K562 (cell line): ENCODE measurements at regions not wholly inside any gene's neighbourhood (a gene's known extent, or its start where the extent isn't known, plus 50 kb on each side); places are given as distances from the start of the nearest gene placed in this dataset.

ENCODE experiments used
- ATAC-seq: fragments of 200-7000 bp; cut with Tn5 transposase; 3 replicates; pipeline ENCODE4 v1.9.1; 2020; ENCODE audit warnings: moderate library complexity
- BruUV-seq: library from RNA; stranded (reverse); fragments of 400-500 nt; replicated peaks from 2 replicates; lab custom pipeline; 2021; lab: Mats Ljungman, UMichigan
- CTCF ChIA-PET: fragments of 300-600 bp; formaldehyde crosslinking; extraction: SDS; loops from one replicate; lab custom pipeline; 2021; ENCODE audit warnings: low intra/inter-chr PET ratio; lab: Yijun Ruan, JAX
- POLR2A ChIA-PET: fragments of 300-600, 350-650 bp; sonication (Branson Sonifier 250); formaldehyde crosslinking; extraction: SDS; loops from one replicate; lab custom pipeline; 2021; ENCODE audit warnings: antibody characterized with exemption, inconsistent platforms; lab: Yijun Ruan, JAX
- DNase-seq, 4 experiments: peaks; one replicate each; pipeline versions ENCODE4 v3.0.0 to v3.0.0-alpha.2; 2011 to 2018; ENCODE audit warnings: low spot score in 3 of 4, mixed read lengths in 3 of 4; ENCODE audit errors: extremely low read depth in 1 of 4
- FAIRE-seq: peaks from 2 replicates; lab custom pipeline; 2011; peaks lifted over from hg19 to GRCh38; lab: Jason Lieb, UNC
- H2AFZ ChIP-seq: 2 replicates; pipeline ENCODE4 v1.6.0; 2011; ENCODE audit warnings: low read depth, low read length, control low read depth, inconsistent platforms
- H3K27ac ChIP-seq: fragments of 200-600 bp; 3 replicates; pipeline ENCODE4 v1.8.0; 2011; ENCODE audit warnings: low read depth, mild to moderate bottlenecking, control low read depth, inconsistent platforms, low read length, moderate library complexity, mixed read lengths; ENCODE audit errors: extremely low read depth
- H3K27me3 ChIP-seq, 2 experiments: fragments of 300-600 bp in 1 of 2; 2 replicates in 1 of 2; 3 replicates in 1 of 2; pipeline versions ENCODE4 v1.6.0 to v1.8.0; 2011; ENCODE audit warnings: inconsistent platforms in 2 of 2, low read length in 2 of 2, mild to moderate bottlenecking in 1 of 2, mixed read lengths in 1 of 2, moderate library complexity in 1 of 2; ENCODE audit not compliant: control insufficient read depth in 2 of 2, insufficient read depth in 2 of 2
- H3K36me3 ChIP-seq: fragments of 300-600 bp; 3 replicates; pipeline ENCODE4 v1.8.0; 2011; ENCODE audit warnings: mild to moderate bottlenecking, low read length, inconsistent platforms; ENCODE audit not compliant: control insufficient read depth, insufficient read depth
- H3K4me1 ChIP-seq, 2 experiments: fragments of 200-600 bp in 1 of 2; replicated peaks in 1 of 2; 2 replicates in 1 of 2; 3 replicates in 1 of 2; pipeline versions ENCODE4 v1.5.1 to v1.8.0; 2011; ENCODE audit warnings: inconsistent platforms in 2 of 2, low read length in 2 of 2, mild to moderate bottlenecking in 1 of 2, mixed read lengths in 1 of 2, moderate library complexity in 1 of 2; ENCODE audit not compliant: control insufficient read depth in 2 of 2, insufficient read depth in 2 of 2
- H3K4me2 ChIP-seq: 2 replicates; pipeline ENCODE4 v1.6.1; 2011; ENCODE audit warnings: low read length, control low read depth, inconsistent platforms, mixed read lengths; ENCODE audit not compliant: insufficient read depth
- H3K4me3 ChIP-seq: fragments of 200-600 bp; sonication (generic), shearing (Covaris generic); 2 replicates; pipeline ENCODE4 v1.5.1; 2016; ENCODE audit warnings: control low read depth, inconsistent platforms
- H3K79me2 ChIP-seq: fragments of 200-600 bp; 3 replicates; pipeline ENCODE4 v1.8.0; 2011; ENCODE audit warnings: low read length, inconsistent platforms; ENCODE audit not compliant: control insufficient read depth, insufficient read depth
- H3K9ac ChIP-seq, 2 experiments: 2 replicates each; pipeline versions ENCODE4 v1.6.0 to v1.6.1; 2011; ENCODE audit warnings: low read depth in 2 of 2, low read length in 2 of 2, control low read depth in 1 of 2, inconsistent platforms in 1 of 2, mild to moderate bottlenecking in 1 of 2, mixed read lengths in 1 of 2; ENCODE audit not compliant: insufficient read depth in 1 of 2
- H3K9me1 ChIP-seq: one replicate; pipeline ENCODE4 v1.6.0; 2011; ENCODE audit warnings: inconsistent platforms, mild to moderate bottlenecking, low read length, moderate library complexity; ENCODE audit not compliant: control insufficient read depth, insufficient read depth
- H3K9me3 ChIP-seq: replicated peaks from 2 replicates; pipeline ENCODE4 v1.5.1; 2011; ENCODE audit warnings: low read depth, low read length, inconsistent platforms; ENCODE audit not compliant: control insufficient read depth, insufficient read depth
- H4K20me1 ChIP-seq: replicated peaks from 2 replicates; pipeline ENCODE4 v1.6.1; 2011; ENCODE audit warnings: low read length, inconsistent platforms, mixed read lengths; ENCODE audit not compliant: control insufficient read depth, insufficient read depth
- ARHGAP35 ChIP-seq: fragments of 450-650 bp; IDR thresholded peaks from 2 replicates; pipeline ENCODE4 v1.6.1; 2018; ENCODE audit not compliant: partially characterized antibody
- SIN3B ChIP-seq: fragments of 450-650 bp; IDR thresholded peaks from 2 replicates; pipeline ENCODE4 v1.6.1; 2017; ENCODE audit warnings: low read depth, mild to moderate bottlenecking, moderate library complexity
- SRSF9 ChIP-seq: fragments of 200-400 bp; formaldehyde crosslinking; IDR thresholded peaks from 2 replicates; pipeline ENCODE4 v1.6.1; 2017; ENCODE audit warnings: low read depth, low read length, borderline replicate concordance
- STAT6 ChIP-seq: sonication (generic); formaldehyde crosslinking; IDR thresholded peaks from 2 replicates; pipeline ENCODE4 v1.8.1; 2023; ENCODE audit warnings: mild to moderate bottlenecking, missing genetic modification reagents
- TCF7 ChIP-seq: sonication (generic); IDR thresholded peaks from 2 replicates; pipeline ENCODE4 v1.6.1; 2016; ENCODE audit warnings: antibody characterized with exemption, borderline replicate concordance
- ZNF277 ChIP-seq: fragments of 250-450 bp; sonication (Bioruptor Pico); IDR thresholded peaks from 2 replicates; pipeline ENCODE4 v1.8.0; 2022; ENCODE audit warnings: inconsistent platforms, mild to moderate bottlenecking, moderate library complexity, borderline replicate concordance
- ZNF445 ChIP-seq: fragments of 250-450 bp; sonication (Bioruptor Pico); IDR thresholded peaks from 2 replicates; pipeline ENCODE4 v1.4.0; 2020; ENCODE audit warnings: low read depth, mild to moderate bottlenecking, moderate library complexity
- WGBS: fragments of 100-300 bp; shearing (Covaris generic); methylation state at CpG from one replicate; pipeline ENCODE4 v1.1.6; 2016; ENCODE audit warnings: low coverage, mixed read lengths; ENCODE audit not compliant: insufficient coverage; ENCODE audit errors: missing lambda C conversion rate; 5-methylcytosine and 5-hydroxymethylcytosine counted together
- in situ Hi-C: fragments of 300-500 bp; cut with MboI; formaldehyde crosslinking; loops from 4 replicates; pipeline ENCODE4 v1.15.0; 2018; ENCODE audit warnings: inconsistent platforms, mixed read lengths
- intact Hi-C: fragments of 100-400 bp; cut with micrococcal nuclease; formaldehyde crosslinking; loops from 2 replicates; pipeline ENCODE4 v1.14.2; 2022
- TF ChIP-seq, protein P1 (sequence below), 2 experiments: fragments of 450-650 bp in 1 of 2; IDR thresholded peaks; 2 replicates each; pipeline ENCODE4 v1.6.1; 2011 to 2017; ENCODE audit warnings: low read depth in 2 of 2, antibody characterized with exemption in 1 of 2, borderline replicate concordance in 1 of 2, low read length in 1 of 2, mild to moderate bottlenecking in 1 of 2, mixed read lengths in 1 of 2; ENCODE audit not compliant: control insufficient read depth in 1 of 2

DNA sequence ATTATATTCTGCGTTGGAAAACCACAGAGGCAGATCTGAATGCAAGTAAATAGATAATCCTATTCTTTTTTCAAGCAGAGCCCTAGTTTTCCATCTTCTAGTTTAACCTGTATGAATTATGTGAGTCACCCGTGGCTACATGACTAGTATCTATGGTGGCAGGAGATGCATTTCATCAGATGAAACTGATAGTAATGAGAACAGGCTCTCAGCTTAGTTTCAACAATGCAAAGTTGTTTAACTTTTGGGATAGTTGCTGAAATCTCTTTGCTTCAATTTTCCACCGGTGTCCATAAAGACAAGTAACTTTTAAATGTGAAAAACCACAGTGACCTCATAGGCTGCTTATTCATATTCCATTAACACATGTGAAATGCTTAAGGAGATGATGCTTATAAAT, 1317.4 kb upstream of the TENM3 start:
- no peaks in the 10 kb centered on the region for H3K79me2 ChIP-seq
- no peaks in the 10 kb centered on the region for H3K9me3 ChIP-seq
- in situ Hi-C loops = no loop called here
- WGBS = 0% methylated on average over 3 of the region's 3 CpGs
- H3K27me3 ChIP-seq = no peaks in the 10 kb centered on the region
- H3K4me1 ChIP-seq = no peaks in the 10 kb centered on the region
- no peak for TF ChIP-seq SIN3B
- no peak overlapping the region for H3K9ac ChIP-seq
- no peak for FAIRE-seq
- no peak for ATAC-seq
- intact Hi-C loops = no loop called here
- no peak overlapping the region for H3K4me3 ChIP-seq
- H3K36me3 ChIP-seq = no peaks in the 10 kb centered on the region
- H2AFZ ChIP-seq = no peak overlapping the region
- ChIA-PET CTCF (no interaction called here), POLR2A (no interaction called here)
- DNase-seq = no peak
- BruUV-seq = no TSS peak
- no peaks in the 10 kb centered on the region for H3K9me1 ChIP-seq
- H4K20me1 ChIP-seq = no peaks in the 10 kb centered on the region
- no peak overlapping the region for H3K4me2 ChIP-seq
- no peak overlapping the region for H3K27ac ChIP-seq

GRCh38 chr4:180926277-180926676, 1316.9 kb upstream of the TENM3 start:
- Histone ChIP-seq H4K20me1 (no peaks in the 10 kb centered on the region), H3K79me2 (no peaks in the 10 kb centered on the region), H3K4me2 (no peak overlapping the region), H3K36me3 (no peaks in the 10 kb centered on the region), H3K4me1 (no peaks in the 10 kb centered on the region), H3K4me3 (no peak overlapping the region), H3K9me1 (no peaks in the 10 kb centered on the region), H3K9ac (no peak overlapping the region), H3K27ac (no peak overlapping the region), H3K9me3 (no peaks in the 10 kb centered on the region), H3K27me3 (no peaks in the 10 kb centered on the region), H2AFZ (no peak overlapping the region)
- POLR2A ChIA-PET = no interaction called here
- ATAC-seq (no peak), FAIRE-seq (no peak), DNase-seq (no peak)
- no TSS peak for BruUV-seq
- in situ Hi-C loops (no loop called here), intact Hi-C loops (no loop called here)
- CTCF ChIA-PET = no interaction called here
- WGBS = 0% methylated on average over 1 of the region's 1 CpG
- no peak for TF ChIP-seq ZNF445 (CRISPR knock-in tag)
- TF ChIP-seq SRSF9 = no peak
- TF ChIP-seq ZNF277 (CRISPR knock-in tag) = no peak
- TF ChIP-seq TCF7 = no peak
- TF ChIP-seq STAT6 (CRISPR knock-in tag) = no peak
- no peak for TF ChIP-seq ARHGAP35
- TF ChIP-seq, protein P1, sequence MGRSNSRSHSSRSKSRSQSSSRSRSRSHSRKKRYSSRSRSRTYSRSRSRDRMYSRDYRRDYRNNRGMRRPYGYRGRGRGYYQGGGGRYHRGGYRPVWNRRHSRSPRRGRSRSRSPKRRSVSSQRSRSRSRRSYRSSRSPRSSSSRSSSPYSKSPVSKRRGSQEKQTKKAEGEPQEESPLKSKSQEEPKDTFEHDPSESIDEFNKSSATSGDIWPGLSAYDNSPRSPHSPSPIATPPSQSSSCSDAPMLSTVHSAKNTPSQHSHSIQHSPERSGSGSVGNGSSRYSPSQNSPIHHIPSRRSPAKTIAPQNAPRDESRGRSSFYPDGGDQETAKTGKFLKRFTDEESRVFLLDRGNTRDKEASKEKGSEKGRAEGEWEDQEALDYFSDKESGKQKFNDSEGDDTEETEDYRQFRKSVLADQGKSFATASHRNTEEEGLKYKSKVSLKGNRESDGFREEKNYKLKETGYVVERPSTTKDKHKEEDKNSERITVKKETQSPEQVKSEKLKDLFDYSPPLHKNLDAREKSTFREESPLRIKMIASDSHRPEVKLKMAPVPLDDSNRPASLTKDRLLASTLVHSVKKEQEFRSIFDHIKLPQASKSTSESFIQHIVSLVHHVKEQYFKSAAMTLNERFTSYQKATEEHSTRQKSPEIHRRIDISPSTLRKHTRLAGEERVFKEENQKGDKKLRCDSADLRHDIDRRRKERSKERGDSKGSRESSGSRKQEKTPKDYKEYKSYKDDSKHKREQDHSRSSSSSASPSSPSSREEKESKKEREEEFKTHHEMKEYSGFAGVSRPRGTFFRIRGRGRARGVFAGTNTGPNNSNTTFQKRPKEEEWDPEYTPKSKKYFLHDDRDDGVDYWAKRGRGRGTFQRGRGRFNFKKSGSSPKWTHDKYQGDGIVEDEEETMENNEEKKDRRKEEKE (IDR thresholded peaks at IDR 0.05; ENCODE audit: borderline replicate concordance in 1 of 2, control insufficient read depth in 1 of 2, low read depth in 2 of 2, low read length in 1 of 2) = no peak
